Activated T-cell treated with anti-CD3 and anti-CD28 coated beads for 48 hours (primary cell): ENCODE measurements at regions not wholly inside any gene's neighbourhood (a gene's known extent, or its start where the extent isn't known, plus 50 kb on each side); places are given as distances from the start of the nearest gene placed in this dataset.
"Not testable (repeated sequence)": the region's sequence is repeated elsewhere in the genome, so short reads cannot be mapped to it uniquely, and the experiment has no call there.

Source experiments
- DNase-seq: peaks from one replicate; pipeline ENCODE4 v3.0.0-alpha.2; 2020; ENCODE audit warnings: low read depth

DNA sequence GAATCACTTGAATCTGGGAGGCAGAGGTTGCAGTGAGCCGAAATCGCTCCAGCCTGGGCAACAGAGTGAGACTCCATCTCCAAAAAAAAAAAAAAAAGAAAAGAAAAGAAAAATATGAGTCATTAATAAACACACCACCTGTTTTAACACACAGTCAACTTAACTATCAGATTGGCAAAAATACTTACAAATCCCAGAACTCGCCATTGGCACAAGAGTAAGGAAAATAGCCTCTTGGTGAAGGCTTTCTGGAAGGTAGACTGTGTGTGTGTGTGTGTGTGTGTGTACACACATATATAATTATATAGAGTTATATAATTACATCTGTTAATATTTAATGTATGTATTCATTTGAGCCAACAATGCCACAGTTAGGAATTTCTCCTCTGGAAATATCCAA is 63.7 kb upstream of the UXS1 start:
- no peak for DNase-seq

GRCh38 chr2:106257135-106257534 is 63.0 kb upstream of the UXS1 start:
- no peak for DNase-seq

GRCh38 chr2:106249157-106249828 is 55.2 kb upstream of the UXS1 start:
- not testable (repeated sequence) for DNase-seq

DNA sequence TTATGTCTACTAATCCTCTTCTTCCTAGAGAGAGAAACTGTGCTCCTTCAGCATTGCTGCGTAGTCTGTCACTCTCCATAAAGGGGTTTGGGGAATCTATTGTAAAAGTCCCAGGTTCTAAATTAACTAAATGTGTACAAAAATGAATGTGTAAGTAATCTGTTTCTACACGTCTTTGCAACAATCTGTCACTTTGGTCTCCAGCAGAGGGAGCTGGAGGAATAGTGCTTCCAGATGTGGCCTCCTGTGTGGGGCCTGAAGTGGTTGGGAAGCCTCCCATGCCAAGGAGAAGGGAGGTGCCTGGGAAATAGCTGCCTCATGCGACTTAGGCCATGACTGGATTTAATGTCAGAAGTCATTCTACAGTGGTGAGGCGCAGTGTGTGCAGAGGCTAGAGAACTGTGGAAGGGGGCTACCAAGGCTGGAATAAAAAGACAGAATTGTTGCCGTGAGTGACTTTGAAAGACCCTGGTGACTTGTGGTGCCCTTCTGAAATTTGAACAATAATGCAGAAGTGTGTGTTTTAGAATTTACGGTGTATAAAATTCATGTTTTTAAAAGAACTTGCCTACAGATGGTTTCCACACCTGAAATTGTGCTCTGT is 54.5 kb upstream of the UXS1 start:
- DNase-seq, result not testable (repeated sequence)
